GM12875 (cell line): ENCODE measurements at regions not wholly inside any gene's neighbourhood (a gene's known extent, or its start where the extent isn't known, plus 50 kb on each side); places are given as distances from the start of the nearest gene placed in this dataset.

ENCODE experiments used
- H3K4me3 ChIP-seq: one replicate; pipeline ENCODE4 v1.5.1; 2011; ENCODE audit warnings: low read depth, low read length, control low read depth
- TF ChIP-seq, protein P1 (sequence below): IDR thresholded peaks from 2 replicates; pipeline ENCODE4 v1.5.1; 2011; ENCODE audit warnings: low read depth, mild to moderate bottlenecking, control low read depth, inconsistent platforms, low read length, moderate library complexity, borderline replicate concordance; ENCODE audit not compliant: insufficient read depth

DNA sequence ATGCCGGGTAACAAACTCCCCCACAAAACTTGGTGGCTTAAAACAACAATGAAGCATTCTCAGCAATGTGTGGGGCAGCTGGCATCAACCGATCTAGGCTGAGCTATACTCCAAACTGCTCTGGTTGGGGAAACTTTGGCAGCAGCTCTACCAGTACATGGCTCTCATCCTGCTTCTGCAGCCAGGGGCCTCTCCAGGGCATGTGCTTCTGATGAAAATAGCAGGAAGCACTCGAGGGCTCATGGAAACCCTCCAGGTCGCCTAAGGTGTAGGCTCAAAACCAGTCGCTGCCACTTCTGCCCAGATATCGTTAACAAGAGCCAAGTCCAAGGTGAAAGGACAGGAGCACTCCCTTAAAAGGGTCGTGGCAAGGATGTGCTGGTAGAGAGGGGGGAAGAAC, 134.1 kb downstream of the TEX36 start:
- TF ChIP-seq, protein P1, sequence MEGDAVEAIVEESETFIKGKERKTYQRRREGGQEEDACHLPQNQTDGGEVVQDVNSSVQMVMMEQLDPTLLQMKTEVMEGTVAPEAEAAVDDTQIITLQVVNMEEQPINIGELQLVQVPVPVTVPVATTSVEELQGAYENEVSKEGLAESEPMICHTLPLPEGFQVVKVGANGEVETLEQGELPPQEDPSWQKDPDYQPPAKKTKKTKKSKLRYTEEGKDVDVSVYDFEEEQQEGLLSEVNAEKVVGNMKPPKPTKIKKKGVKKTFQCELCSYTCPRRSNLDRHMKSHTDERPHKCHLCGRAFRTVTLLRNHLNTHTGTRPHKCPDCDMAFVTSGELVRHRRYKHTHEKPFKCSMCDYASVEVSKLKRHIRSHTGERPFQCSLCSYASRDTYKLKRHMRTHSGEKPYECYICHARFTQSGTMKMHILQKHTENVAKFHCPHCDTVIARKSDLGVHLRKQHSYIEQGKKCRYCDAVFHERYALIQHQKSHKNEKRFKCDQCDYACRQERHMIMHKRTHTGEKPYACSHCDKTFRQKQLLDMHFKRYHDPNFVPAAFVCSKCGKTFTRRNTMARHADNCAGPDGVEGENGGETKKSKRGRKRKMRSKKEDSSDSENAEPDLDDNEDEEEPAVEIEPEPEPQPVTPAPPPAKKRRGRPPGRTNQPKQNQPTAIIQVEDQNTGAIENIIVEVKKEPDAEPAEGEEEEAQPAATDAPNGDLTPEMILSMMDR, result no peak
- no peak overlapping the region for H3K4me3 ChIP-seq

DNA sequence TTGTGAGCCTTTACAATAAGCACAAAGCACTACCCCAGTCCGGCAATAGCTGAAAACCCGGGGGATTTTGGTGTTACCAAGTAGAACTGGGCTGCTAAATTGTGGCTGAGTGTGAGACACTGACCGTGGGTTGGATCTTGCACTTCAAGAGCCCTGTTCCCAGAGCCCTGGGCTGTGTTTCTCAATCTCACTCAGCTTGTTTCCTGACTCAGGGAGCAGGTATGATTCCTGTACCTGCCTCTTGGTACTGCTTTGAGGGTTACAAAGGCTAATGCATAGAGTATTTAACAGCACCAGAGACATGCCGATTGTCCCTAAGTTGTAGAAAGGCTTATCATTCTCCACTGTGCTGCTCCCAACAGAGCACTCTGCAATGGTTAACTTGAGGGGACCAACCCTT, 134.6 kb downstream of the TEX36 start:
- no peak overlapping the region for H3K4me3 ChIP-seq
- TF ChIP-seq, protein P1, result no peak

DNA sequence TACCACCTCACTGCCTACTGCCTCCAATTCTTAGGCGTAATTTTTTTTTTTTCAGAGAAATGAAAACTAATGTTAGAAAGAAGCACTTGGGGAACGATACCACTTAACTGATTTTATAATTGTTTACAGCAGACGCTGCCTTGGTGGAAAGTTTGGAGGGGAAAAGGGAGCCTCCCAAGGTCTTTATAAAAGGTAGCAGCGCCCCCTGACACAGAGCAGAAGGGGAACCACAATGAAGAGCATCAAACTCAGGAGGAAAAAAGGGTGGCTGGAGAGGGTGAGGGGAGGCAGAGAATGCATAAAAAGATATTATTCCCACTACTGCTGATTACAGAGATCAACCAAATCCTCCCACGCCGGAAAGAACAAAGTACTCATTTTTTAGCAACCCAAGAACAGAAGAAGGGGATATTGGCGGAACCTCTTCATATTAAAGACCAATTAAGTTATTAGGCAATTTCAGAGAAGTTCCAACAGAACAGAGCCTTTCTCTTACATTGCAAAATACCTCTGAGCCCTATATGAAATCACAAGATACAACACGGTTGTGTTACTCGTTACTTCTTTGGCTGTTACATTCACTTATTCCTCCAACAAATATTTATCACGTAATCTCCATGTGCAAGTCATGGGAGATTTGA, 135.8 kb downstream of the TEX36 start:
- TF ChIP-seq, protein P1, result no peak
- H3K4me3 ChIP-seq, result no peak overlapping the region

DNA sequence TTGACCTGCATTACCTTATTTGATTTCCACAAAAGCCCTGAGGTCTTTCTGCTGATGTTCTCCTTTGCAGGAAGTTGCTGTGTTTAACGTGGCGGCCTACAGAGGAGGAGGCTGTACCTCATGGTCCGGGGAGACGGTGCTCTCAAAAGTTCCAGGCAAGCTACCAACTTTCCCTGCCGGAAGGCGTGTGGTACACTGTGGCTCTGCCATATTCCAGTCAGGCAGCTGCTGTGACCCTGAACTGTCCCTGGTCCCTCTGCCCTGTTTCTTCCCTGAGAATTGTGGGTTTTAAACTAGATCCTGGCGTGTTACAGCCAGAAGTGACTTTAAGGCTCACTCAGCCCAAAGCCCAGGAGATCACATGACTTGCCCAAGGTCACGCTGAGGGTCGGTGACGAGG, 139.2 kb downstream of the TEX36 start:
- H3K4me3 ChIP-seq, result no peak overlapping the region
- TF ChIP-seq, protein P1, result no peak

DNA sequence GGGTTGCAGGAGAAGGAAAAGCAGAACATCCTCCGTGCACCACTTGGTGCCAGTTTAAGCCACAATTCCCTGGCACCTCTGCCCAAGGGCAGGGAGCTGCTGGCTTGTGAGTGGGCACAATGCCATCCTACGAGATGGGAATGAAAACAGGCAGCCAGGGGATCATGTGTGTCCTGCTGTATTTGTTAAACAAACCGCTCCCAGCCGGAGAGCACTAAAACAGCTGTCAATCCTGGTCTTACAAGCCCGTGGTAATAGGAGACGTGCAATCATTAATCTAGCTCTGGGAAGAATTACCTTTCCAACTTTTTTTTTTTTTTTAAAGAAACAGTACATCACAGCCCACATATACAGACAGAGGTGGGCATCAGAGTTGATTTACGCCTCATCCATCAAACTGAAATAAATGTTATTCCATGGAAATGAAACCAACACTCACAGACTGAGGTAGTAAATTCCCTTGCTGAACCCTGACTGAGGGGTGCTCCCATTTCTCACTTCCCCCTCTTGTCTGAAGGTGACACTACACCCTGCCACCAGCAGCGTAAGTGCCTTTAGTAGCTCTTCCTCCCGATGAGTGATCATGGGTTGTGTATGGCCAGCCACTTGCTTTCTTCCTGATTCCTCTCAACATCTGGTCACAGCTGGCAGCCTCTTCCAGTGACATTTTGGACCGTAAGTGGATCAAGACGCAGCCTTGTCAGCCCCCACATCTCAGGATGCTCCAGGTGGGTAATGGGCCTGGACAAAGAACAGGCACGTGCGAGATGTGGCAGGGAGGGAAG, 143.8 kb downstream of the TEX36 start:
- H3K4me3 ChIP-seq, result no peak overlapping the region
- TF ChIP-seq, protein P1, result no peak

DNA sequence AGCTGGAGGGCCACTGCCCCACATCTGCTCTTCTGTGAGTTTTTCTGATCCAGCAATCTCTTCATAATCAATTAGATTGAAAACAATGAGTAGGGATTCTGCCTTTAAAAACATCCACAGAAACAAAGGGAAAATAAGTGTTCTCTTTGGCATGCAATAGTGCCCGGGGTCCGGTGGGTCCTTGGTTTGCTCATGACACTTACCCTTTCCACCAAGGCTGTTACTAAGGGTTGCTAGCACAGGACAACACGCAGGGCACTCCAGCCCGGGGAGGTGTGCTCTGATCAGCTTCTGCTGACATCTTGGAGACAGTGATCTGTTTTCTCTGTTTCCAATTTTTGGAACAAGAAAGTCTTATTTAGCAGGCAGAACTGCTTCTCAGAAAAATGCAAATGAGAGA, 146.7 kb downstream of the TEX36 start:
- TF ChIP-seq, protein P1, result no peak
- H3K4me3 ChIP-seq, result no peak overlapping the region

DNA sequence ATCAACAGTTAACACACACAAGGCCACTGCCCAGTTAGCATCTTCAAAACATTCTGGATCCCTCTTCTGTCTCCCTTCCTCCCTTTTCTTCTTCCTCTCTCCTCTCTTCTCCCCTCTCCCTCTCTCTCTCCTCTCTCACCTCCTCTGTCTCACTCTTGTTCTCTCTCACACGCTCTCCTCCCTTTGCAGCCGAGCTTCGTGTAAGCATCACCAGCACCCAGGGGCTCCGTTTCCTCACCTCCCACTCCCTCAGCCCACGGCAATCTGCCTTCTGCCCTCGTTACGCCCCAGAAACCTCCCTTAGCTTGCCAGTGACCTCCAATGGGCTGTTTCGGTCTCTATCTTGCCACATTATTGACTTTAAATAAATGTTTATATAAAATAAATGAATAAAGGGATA, 147.4 kb downstream of the TEX36 start:
- TF ChIP-seq, protein P1, result no peak
- no peak overlapping the region for H3K4me3 ChIP-seq
